H9 (cell line): ENCODE measurements at regions not wholly inside any gene's neighbourhood (a gene's known extent, or its start where the extent isn't known, plus 50 kb on each side); places are given as distances from the start of the nearest gene placed in this dataset.

Source experiments
- DNase-seq: peaks from one replicate; pipeline ENCODE4 v3.0.0-alpha.2; 2017
- H2AFZ ChIP-seq: one replicate; pipeline ENCODE4 v1.6.1; 2013; ENCODE audit warnings: mild to moderate bottlenecking, low read length, control low read depth, moderate library complexity
- H2AK5ac ChIP-seq: 2 replicates; pipeline ENCODE4 v1.6.1; 2013; ENCODE audit warnings: low read length, control low read depth, mixed read lengths; ENCODE audit not compliant: insufficient read length
- H2BK120ac ChIP-seq: one replicate; pipeline ENCODE4 v1.6.1; 2013; ENCODE audit warnings: low read depth, mild to moderate bottlenecking, low read length, control low read depth, inconsistent platforms; ENCODE audit not compliant: poor library complexity, severe bottlenecking
- H2BK12ac ChIP-seq: 2 replicates; pipeline ENCODE4 v1.6.1; 2013; ENCODE audit warnings: low read length, control low read depth, mixed read lengths, low read depth; ENCODE audit not compliant: insufficient read length
- H2BK15ac ChIP-seq: 2 replicates; pipeline ENCODE4 v1.6.1; 2013; ENCODE audit warnings: low read depth, low read length, control low read depth
- H2BK20ac ChIP-seq: one replicate; pipeline ENCODE4 v1.6.1; 2013; ENCODE audit warnings: low read depth, mild to moderate bottlenecking, low read length, control low read depth, inconsistent platforms; ENCODE audit not compliant: poor library complexity, severe bottlenecking
- H2BK5ac ChIP-seq: 2 replicates; pipeline ENCODE4 v1.6.1; 2013; ENCODE audit warnings: low read length, control low read depth, mixed read lengths; ENCODE audit not compliant: insufficient read length
- H3K14ac ChIP-seq: 2 replicates; pipeline ENCODE4 v1.6.1; 2013; ENCODE audit warnings: low read length, control low read depth; ENCODE audit not compliant: insufficient read depth
- H3K18ac ChIP-seq: 2 replicates; pipeline ENCODE4 v1.6.1; 2013; ENCODE audit warnings: low read depth, mild to moderate bottlenecking, mixed read lengths, low read length, control low read depth; ENCODE audit not compliant: insufficient read length
- H3K23ac ChIP-seq: 2 replicates; pipeline ENCODE4 v1.6.1; 2013; ENCODE audit warnings: low read length, control low read depth, mixed read lengths, low read depth; ENCODE audit not compliant: insufficient read length
- H3K23me2 ChIP-seq: 2 replicates; pipeline ENCODE4 v1.6.1; 2013; ENCODE audit warnings: low read depth, mild to moderate bottlenecking, mixed read lengths, low read length, control low read depth; ENCODE audit not compliant: insufficient read length, poor library complexity, severe bottlenecking
- H3K27ac ChIP-seq: 2 replicates; pipeline ENCODE4 v1.5.1; 2013; ENCODE audit warnings: low read length, control low read depth, mixed read lengths, low read depth; ENCODE audit not compliant: insufficient read length
- H3K27me3 ChIP-seq: 2 replicates; pipeline ENCODE4 v1.6.1; 2013; ENCODE audit warnings: low read length, control low read depth, inconsistent platforms; ENCODE audit not compliant: insufficient read depth
- H3K4ac ChIP-seq: 2 replicates; pipeline ENCODE4 v1.6.1; 2013; ENCODE audit warnings: low read depth, mild to moderate bottlenecking, control low read depth, inconsistent platforms, low read length, moderate library complexity
- H3K4me1 ChIP-seq: 2 replicates; pipeline ENCODE4 v1.6.1; 2013; ENCODE audit warnings: low read length, control low read depth, inconsistent platforms; ENCODE audit not compliant: insufficient read depth
- H3K4me2 ChIP-seq: 2 replicates; pipeline ENCODE4 v1.6.1; 2013; ENCODE audit warnings: low read length, control low read depth, mixed read lengths; ENCODE audit not compliant: insufficient read length, insufficient read depth
- H3K56ac ChIP-seq: 2 replicates; pipeline ENCODE4 v1.6.1; 2013; ENCODE audit warnings: low read depth, mild to moderate bottlenecking, mixed read lengths, low read length, control low read depth; ENCODE audit not compliant: insufficient read length
- H3K79me1 ChIP-seq: 2 replicates; pipeline ENCODE4 v1.6.1; 2013; ENCODE audit warnings: low read depth, mild to moderate bottlenecking, moderate library complexity, low read length, control low read depth, inconsistent platforms; ENCODE audit not compliant: insufficient read depth, poor library complexity, severe bottlenecking
- H3K79me2 ChIP-seq: 2 replicates; pipeline ENCODE4 v1.6.1; 2013; ENCODE audit warnings: low read length, control low read depth, inconsistent platforms; ENCODE audit not compliant: insufficient read depth
- H3K9ac ChIP-seq: 2 replicates; pipeline ENCODE4 v1.6.1; 2013; ENCODE audit warnings: low read length, control low read depth, mixed read lengths; ENCODE audit not compliant: insufficient read length; ENCODE audit errors: extremely low read depth
- H3K9me3 ChIP-seq: one replicate; pipeline ENCODE4 v1.6.1; 2013; ENCODE audit warnings: low read depth, low read length, inconsistent platforms; ENCODE audit not compliant: control insufficient read depth
- H3T11ph ChIP-seq: one replicate; pipeline ENCODE4 v1.6.1; 2013; ENCODE audit warnings: mild to moderate bottlenecking, low read length, control low read depth, inconsistent platforms
- H4K20me1 ChIP-seq: one replicate; pipeline ENCODE4 v1.6.1; 2013; ENCODE audit not compliant: control insufficient read depth, insufficient read length, insufficient read depth
- H4K5ac ChIP-seq: 2 replicates; pipeline ENCODE4 v1.6.1; 2013; ENCODE audit warnings: low read depth, mild to moderate bottlenecking, mixed read lengths, low read length, control low read depth; ENCODE audit not compliant: insufficient read length
- H4K8ac ChIP-seq: replicated peaks from 2 replicates; pipeline ENCODE4 v1.6.1; 2013; ENCODE audit warnings: low read length, control low read depth, mixed read lengths, low read depth; ENCODE audit not compliant: insufficient read length
- H4K91ac ChIP-seq: 2 replicates; pipeline ENCODE4 v1.6.1; 2013; ENCODE audit warnings: low read depth, mild to moderate bottlenecking, moderate library complexity, mixed read lengths, low read length, control low read depth; ENCODE audit not compliant: insufficient read length
- H3K27ac Mint-ChIP-seq, 3 experiments: 2 replicates in 2 of 3; 3 replicates in 1 of 3; pipeline ENCODE4 v1.8.0; 2020 to 2021; ENCODE audit warnings: mixed read lengths in 3 of 3, mild to moderate bottlenecking in 1 of 3, moderate library complexity in 1 of 3
- H3K27me3 Mint-ChIP-seq: 2 replicates; pipeline ENCODE4 v1.8.0; 2021; ENCODE audit warnings: low read depth, mild to moderate bottlenecking, moderate library complexity, mixed read lengths
- H3K36me3 Mint-ChIP-seq, 3 experiments: 2 replicates in 2 of 3; 3 replicates in 1 of 3; pipeline ENCODE4 v1.8.0; 2020 to 2021; ENCODE audit warnings: low read depth in 3 of 3, mixed read lengths in 3 of 3; ENCODE audit not compliant: insufficient read depth in 1 of 3
- H3K4me1 Mint-ChIP-seq, 2 experiments: 2 replicates each; pipeline ENCODE4 v1.8.0; 2020; ENCODE audit warnings: mixed read lengths in 2 of 2
- H3K4me3 Mint-ChIP-seq, 2 experiments: 2 replicates in 1 of 2; 3 replicates in 1 of 2; pipeline ENCODE4 v1.8.0; 2020 to 2021; ENCODE audit warnings: mild to moderate bottlenecking in 2 of 2, mixed read lengths in 2 of 2, moderate library complexity in 1 of 2
- H3K9me3 Mint-ChIP-seq, 2 experiments: 2 replicates in 1 of 2; 3 replicates in 1 of 2; pipeline ENCODE4 v1.8.0; 2020; ENCODE audit warnings: mild to moderate bottlenecking in 2 of 2, mixed read lengths in 2 of 2, moderate library complexity in 1 of 2
- WGBS: extraction: QIAGEN DNeasy Blood & Tissue Kit; methylation state at CpG from one replicate; pipeline ENCODE4 v1.1.7; 2013; ENCODE audit warnings: missing lambda C conversion rate, low lambda C conversion rate, mixed read lengths; ENCODE audit not compliant: insufficient read length; ENCODE audit errors: extremely low coverage; 5-methylcytosine and 5-hydroxymethylcytosine counted together
- TF ChIP-seq, protein P1 (sequence below): fragments of 200-600 bp; sonication (generic); conservative IDR thresholded peaks from 3 replicates; pipeline ENCODE4 v1.8.0; 2021; ENCODE audit warnings: antibody characterized with exemption, mild to moderate bottlenecking

DNA sequence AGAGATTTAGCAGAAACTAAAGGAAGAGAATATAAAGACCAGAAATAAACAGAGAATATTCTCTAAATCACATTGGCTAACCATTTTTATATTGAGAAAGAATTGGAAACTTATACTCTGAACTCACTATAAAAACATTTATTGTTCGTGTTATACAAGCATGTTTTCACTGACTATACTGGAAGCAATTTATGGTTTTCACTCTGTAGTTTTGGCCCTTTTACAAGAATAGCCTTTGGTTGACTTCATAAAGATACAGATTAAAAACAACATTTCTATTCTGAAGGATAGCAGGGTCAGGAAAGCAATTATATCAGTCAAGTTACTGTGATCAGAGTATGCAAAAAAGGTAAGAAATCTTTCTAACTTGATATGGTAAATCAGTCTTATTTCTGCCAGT lies 965.7 kb upstream of the FAT3 start:
- H3K23me2 ChIP-seq = no peaks in the 10 kb centered on the region
- no peak overlapping the region for H2BK20ac ChIP-seq
- WGBS = no CpG with 5 or more reads among the region's 1 CpG
- no peak overlapping the region for H3K14ac ChIP-seq
- H3K27ac ChIP-seq = no peak overlapping the region
- TF ChIP-seq, protein P1, sequence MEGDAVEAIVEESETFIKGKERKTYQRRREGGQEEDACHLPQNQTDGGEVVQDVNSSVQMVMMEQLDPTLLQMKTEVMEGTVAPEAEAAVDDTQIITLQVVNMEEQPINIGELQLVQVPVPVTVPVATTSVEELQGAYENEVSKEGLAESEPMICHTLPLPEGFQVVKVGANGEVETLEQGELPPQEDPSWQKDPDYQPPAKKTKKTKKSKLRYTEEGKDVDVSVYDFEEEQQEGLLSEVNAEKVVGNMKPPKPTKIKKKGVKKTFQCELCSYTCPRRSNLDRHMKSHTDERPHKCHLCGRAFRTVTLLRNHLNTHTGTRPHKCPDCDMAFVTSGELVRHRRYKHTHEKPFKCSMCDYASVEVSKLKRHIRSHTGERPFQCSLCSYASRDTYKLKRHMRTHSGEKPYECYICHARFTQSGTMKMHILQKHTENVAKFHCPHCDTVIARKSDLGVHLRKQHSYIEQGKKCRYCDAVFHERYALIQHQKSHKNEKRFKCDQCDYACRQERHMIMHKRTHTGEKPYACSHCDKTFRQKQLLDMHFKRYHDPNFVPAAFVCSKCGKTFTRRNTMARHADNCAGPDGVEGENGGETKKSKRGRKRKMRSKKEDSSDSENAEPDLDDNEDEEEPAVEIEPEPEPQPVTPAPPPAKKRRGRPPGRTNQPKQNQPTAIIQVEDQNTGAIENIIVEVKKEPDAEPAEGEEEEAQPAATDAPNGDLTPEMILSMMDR = no peak
- H3K27me3 ChIP-seq = no peaks in the 10 kb centered on the region
- H4K8ac ChIP-seq = no peak overlapping the region
- H3K27me3 Mint-ChIP-seq = no peaks in the 10 kb centered on the region
- H3K27ac Mint-ChIP-seq = no peak overlapping the region
- H3K56ac ChIP-seq = no peak overlapping the region
- H3K23ac ChIP-seq = no peak overlapping the region
- H2BK12ac ChIP-seq = no peak overlapping the region
- no peaks in the 10 kb centered on the region for H3K79me1 ChIP-seq
- H2BK15ac ChIP-seq = no peak overlapping the region
- peaks cover 4 to 7% of the 10 kb centered on the region in 2 experiments; a peak in 3 of 4 replicates for H3K4me1 Mint-ChIP-seq
- H3K9me3 Mint-ChIP-seq = peaks cover 2 to 3% of the 10 kb centered on the region in 2 experiments; a peak in 2 of 5 replicates
- no peak overlapping the region for H3K9ac ChIP-seq
- H2BK5ac ChIP-seq = no peak overlapping the region
- H3K4ac ChIP-seq = no peak overlapping the region
- no peaks in the 10 kb centered on the region for H4K20me1 ChIP-seq
- no peak overlapping the region for H4K5ac ChIP-seq
- no peak overlapping the region for H2BK120ac ChIP-seq
- no peaks in the 10 kb centered on the region for H3K36me3 Mint-ChIP-seq
- no peaks in the 10 kb centered on the region for H3K79me2 ChIP-seq
- no peak overlapping the region for H4K91ac ChIP-seq
- no peak overlapping the region for H2AFZ ChIP-seq
- no peak overlapping the region for H3K4me2 ChIP-seq
- no peak for DNase-seq
- no peaks in the 10 kb centered on the region for H3K9me3 ChIP-seq
- H3T11ph ChIP-seq = no peak overlapping the region
- H3K4me1 ChIP-seq = no peaks in the 10 kb centered on the region
- H2AK5ac ChIP-seq = no peak overlapping the region
- H3K18ac ChIP-seq = no peak overlapping the region
- no peak overlapping the region for H3K4me3 Mint-ChIP-seq
